CD4-positive, alpha-beta T cell treated with Interferon alpha-2 for 1 hour (primary cell): ENCODE measurements at regions not wholly inside any gene's neighbourhood (a gene's known extent, or its start where the extent isn't known, plus 50 kb on each side); places are given as distances from the start of the nearest gene placed in this dataset.
A peak's percentile ranks its signal among the peaks of the same experiment; 100 is the strongest.
"Not testable (repeated sequence)": the region's sequence is repeated elsewhere in the genome, so short reads cannot be mapped to it uniquely, and the experiment has no call there.

Source experiments
- DNase-seq, 2 donors: peaks; one replicate each; pipeline ENCODE4 v3.0.0-alpha.2; 2020 to 2022

GRCh38 chr4:153079857-153080391 is 124.3 kb upstream of the TRIM2 start:
- DNase-seq = no peak

DNA sequence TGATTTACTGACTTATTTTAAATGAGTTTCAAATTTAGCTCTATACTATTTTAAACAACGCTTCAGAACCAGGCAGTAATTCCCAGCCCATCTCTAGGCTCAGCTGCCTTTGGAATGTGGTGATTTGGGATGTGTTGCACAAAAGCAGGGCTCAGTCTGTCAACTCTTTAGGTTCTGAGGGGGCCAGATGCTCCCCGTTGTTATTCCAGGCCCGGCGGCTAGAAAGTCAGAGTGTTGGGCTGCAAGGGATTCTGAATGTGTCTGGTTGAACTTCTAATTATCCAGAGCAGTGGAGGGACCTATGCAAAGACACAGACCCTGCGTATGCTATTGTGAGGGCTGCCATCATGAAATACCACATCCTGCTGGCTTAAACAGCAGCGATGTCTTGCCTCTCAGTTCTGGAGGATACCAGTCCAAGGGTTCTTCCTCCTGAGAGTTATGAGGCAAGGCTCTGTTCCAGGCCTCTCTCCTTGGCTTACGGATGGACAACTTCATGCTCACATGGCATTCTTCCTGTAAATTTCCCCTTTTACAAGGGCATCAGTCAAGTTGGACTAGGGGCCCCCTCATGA is 123.2 kb upstream of the TRIM2 start:
- no peak for DNase-seq

DNA sequence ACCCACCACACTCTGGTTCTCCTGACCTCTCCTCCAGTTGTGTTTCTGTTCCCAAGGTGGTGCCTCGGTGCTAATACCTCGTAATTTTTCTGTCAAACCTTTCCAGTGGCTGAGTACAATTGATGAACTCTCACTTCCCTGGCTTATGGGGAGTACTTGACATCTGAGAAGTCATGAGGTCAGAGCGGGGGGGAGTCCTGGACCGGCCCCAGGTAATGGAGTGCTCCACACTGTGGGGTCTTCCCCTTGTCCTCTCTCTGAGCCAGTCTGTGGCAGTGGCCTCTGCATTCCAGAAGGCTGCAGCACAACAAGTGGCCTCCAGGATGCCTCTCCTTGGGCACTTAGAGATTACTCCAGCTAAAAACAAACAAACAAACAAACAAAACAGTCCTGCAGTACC is 122.5 kb upstream of the TRIM2 start:
- no peak for DNase-seq

GRCh38 chr4:153082322-153083301 is 121.6 kb upstream of the TRIM2 start:
- peak; percentile 32 to 41 for DNase-seq

- DNase-seq = peak; percentile 48 to 66
These were observed 120.7 kb upstream of the TRIM2 start for GRCh38 chr4:153083447-153083947.

DNA sequence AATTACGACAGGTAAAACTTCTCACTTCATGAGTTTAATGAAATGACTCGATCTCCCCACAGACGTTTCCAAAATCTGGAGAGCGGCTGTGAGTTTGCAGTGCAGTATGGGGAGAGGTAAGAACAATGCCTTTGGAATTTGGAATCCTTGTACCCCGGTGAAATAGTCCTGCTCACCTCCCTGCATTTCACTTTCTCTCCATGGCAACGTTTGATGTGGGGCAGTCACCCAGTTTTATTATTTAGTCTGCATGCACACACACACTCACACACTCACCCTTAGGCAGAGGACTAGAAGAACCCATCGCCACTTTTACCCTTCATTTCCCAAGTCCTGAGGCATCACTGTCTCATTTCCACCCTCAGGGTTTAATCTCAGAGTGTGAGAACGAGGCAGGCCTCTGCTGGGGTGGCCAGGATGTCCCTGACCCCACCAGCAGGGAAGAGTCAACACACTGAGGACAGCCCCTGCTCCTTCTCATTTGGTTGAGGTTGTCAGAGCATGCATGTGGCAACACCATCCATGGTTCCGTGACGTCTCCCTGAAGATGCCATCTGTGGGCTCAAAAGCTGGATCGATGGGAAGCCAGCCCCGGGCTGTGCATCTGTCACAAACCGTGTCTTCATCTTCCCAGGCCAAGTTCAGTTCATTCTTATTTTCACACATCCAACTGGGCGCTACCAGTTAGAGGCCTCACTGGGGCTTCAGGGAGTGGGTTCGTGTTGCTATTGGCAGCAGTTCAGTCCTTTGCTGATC is 119.8 kb upstream of the TRIM2 start:
- no peak for DNase-seq

GRCh38 chr4:153084980-153085630 is 119.1 kb upstream of the TRIM2 start:
- peak; percentile 72 to 79 for DNase-seq

DNA sequence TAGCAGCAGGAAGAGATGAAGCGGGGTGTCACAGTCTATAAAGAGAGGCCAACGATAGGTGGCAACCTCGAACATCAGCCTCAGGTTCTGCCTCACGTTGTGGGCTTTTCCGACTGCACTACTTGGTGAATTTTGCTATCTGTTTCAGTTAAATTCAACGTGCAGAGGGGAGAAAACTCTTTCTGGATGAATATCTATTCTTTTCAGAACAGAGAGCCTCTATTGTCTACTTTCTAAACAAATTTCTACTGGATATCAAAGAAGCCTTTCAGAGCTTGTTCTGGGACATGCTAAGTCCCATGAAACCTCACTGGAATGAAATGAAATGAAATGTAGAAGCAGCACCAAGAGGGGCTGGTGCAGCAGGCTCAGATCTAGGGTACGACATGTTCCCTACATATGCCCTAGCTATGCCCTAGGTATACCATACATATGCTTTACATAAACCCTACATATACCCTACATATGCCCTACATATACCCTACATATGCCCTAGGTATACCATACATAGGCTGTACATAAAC is 116.5 kb upstream of the TRIM2 start:
- DNase-seq = no peak

DNA sequence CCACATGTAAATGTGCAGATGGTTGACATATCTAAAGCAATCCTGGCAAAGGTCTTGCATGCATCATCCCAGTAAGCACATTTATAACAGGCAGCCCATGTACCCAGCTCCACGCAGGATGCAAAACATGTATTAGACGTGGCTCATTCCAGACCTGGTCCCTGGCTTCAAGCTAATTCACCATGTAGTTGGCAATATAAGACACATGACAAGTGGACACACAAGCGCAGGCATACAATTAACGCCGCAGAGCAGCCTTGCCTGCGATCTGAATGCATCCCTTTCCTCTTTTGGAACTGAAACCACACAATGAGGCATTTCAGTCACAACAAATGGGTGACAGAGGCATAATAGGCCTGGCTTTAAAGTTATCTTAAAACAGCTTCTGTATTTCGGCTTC is 114.5 kb upstream of the TRIM2 start:
- no peak for DNase-seq

DNA sequence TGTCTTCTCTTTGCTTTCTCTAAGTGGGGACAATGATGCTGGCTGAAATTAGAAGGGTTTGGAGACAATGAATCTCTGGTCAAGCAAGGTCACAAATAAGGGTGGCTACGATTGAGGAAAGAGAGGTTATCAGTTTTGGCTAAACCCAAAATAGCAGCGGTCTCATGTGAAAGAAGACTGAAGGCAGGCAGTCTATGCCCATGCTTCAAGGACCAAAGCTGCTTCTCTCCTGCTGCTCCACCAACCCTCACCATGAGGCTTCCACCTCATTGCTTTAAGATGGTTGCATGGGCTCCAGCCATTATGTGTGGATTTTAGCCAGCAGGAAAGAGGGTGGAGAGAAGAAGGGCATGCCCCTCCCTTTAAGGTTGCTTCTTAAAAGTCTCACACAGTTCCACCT is 114.1 kb upstream of the TRIM2 start:
- no peak for DNase-seq

DNA sequence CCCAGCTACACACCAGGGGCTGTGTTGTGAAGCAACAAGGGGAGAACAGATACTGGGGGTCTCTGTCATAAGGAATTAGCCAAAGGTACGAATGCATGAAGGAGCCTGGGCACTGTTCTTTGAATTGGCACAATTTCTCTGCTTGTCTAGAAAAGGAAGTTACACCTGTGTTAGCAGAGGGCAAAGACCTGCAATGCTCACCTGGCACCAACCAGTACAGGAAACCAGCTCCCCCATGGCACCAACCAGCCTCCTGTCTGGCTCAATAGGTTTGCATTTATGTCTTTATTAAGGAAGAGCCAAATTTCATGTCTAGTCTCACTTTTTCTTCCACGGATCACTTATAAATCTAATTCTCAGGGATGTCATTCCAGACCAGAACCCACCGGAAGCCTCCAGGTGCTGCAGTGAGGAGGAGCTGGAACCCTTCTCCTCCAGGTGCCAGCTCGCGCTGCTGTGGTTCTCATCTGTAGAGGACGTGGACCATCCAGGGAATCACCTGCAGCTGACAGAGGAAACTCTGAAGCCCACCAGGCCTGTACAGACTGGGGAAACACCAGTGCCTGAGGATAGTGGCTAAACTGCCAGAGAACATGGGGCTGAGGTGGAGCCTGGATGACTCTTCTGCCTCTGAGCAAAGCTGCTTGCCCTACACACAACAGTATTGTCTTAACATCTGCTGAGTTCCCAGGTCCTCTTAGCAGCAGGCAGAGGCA is 113.4 kb upstream of the TRIM2 start:
- DNase-seq = no peak

DNA sequence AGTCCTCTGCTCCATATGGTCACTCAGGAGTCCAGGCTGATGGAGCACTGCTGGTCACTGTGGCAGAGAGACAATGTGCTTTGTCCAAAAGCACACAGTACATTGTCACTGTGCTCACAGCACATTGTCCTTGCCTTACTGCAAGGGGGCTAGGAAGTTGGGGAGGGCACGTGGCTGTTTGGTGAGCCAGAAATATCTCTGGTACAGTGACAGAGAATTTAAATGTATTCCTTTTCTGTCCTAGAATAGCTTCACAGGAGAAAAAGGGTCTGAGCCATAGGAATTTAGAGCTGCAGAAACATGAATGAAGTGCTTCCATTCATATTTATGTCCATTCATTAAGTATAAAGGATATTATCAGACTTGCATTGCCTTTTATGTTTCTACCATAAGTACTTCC is 110.8 kb upstream of the TRIM2 start:
- DNase-seq = no peak

- no peak for DNase-seq
These were observed 110.4 kb upstream of the TRIM2 start for GRCh38 chr4:153093802-153094201.

DNA sequence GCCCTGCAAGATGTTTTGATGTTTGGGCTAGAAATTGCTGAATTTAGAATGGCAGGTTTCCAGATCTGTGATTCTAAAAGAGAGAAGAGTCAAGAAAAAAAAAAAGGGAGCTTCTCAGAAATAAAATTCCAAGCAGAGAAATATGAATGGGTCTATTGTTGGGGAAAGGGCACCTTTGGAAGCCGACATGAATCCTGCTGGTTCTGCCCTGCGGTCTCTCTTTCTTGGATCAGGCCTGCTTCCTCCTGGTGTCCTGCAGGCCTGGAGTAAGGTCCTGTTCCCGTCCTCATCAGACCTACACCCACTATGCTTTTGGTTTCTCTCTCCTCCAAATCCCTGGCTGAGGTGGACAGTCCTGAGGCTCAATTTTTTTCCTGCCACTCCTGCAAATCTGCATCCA is 109.8 kb upstream of the TRIM2 start:
- no peak for DNase-seq

DNA sequence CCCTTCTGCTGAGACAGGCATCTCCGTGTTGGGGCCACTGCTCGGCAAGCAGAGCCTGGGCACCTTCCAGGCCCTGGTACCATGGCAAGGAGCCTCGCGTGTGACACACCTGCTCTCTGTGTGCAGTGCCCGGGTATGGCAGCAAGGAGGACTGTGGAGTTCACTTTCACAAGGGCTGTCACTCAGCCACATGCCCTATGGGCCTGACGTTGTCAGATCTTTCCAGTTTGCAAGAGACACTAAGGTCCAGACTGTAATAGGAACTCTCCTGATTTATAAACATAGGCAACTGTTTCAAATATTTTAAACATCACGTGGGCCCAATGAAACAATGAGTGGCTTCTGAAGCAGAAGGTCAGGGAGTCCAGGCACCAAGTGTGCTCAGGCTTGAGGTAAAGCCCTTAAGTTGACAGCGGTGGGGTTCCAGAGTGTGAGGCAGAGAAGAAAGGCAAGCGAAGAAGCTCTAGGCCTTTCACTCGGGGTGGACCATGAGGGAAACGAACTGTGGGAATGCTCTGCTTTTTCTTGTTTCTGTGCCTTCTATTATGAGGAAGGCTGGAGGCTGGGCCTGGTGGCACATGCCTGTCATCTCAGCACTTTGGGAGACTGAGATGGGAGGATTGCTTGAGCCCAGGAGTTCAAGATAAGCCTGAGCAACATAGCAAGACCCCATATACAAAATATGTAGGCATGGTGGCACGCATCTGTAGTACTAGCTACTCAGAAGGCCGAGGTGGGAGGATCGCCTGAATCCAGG is 108.6 kb upstream of the TRIM2 start:
- DNase-seq = no peak

DNA sequence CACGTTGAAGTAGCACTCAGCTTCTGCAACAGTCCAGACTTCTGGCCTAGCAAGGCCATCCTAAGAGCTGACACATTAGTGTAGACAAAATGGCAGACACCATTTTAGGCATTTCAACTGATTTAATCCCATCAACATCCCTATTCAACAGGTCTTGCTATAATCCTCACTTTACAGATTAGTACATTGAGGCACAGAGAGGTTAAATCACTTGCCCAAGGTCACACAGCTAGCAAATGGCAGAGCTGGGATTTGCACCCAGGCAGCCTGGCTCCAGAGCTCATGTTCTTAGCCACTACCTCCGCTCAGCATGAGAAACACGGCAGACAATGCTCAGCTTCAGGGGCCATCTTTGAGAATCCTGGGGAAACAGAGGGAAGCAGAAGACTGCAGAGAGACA is 107.9 kb upstream of the TRIM2 start:
- DNase-seq = no peak

DNA sequence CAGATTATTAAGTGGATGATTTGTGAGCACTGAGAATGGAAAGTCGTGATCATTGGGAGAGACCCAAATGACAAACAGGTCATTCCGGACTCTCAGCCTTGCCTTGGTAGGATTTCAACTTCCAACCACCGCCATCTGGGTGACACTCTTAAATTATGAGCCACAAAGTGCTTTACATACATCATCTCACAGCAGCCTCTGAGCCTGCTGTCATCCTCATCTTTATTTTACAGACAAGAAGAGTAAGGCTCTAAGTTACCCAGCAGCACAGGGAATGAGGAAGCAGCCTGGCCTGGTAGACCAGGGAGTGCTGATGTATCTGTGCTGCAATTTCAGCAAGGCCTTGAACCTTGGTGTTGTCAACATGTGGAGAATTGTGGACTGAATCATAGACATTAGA is 105.8 kb upstream of the TRIM2 start:
- DNase-seq = no peak

DNA sequence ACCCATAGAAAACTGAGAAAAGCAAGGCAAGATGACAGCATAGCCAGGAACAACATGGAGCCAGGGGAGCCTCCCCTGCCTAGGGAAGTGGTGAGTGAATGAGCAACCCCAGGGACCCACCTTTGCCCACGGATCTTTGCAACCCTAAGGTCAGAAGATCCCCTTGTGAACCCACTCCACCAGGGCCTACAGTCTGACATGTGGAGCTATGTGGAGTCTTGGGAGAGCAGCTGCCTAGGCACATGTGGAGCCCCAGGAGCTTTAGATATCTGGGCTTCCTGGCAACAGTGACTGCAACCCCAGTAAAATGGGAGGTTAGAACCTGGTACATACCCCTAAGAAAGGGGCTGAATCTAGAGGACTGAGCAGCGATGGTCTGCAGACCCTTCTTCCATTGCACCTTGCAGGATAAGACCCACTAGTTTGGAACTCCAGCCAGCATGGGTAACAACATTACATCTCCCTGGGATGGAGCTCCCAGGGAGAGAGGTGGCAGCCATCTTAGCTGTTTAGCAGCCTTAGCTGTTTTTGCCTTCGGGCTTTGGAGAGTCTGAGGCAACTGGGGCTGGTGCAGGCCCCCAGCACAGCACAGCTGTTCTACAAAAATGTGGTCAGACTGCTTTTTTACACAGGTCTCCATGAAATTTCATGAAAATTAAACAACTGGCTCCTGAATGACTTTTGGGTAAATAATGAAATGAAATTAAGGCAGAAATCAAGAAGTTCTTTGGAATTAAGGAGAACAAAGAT is 104.7 kb upstream of the TRIM2 start:
- no peak for DNase-seq

DNA sequence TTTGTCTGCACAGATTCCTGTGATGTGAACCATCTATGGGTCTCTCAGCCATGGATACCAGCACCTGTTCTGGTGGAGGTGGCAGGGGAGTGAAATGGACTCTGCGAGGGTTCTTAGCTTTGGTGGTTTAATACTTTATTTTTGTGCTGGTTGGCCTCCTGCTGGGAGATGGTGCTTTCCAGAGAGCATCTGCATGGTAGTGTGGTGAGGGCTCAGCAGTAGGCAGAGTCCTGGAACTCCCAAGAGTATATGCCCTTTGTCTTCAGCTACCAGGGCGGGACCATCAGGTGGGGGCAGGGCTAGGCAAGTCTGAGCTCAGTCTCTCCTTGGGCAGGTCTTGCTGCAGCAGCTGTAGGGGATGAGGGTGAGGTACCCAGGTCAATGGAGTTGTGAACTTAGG is 97.5 kb upstream of the TRIM2 start:
- not testable (repeated sequence) for DNase-seq

DNA sequence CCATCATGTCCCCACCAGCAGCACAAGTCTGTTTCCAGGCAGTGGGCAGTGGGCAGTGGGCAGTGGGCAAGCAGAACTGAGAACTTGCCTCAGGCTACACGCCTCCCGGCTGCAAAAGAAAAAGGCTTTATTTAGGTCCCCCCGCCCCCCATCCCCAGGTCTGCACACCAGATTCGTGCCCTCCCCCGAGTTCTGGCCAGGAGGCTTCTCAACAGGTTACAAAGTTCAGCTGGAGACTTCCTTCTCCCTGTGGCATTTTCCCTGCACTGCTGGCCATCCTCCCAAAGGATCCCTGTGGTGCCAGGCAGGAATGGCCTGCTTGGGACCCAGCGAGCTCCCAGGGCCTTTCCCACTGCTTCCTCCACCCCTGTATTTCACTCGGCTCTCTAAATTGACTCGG is 97.0 kb upstream of the TRIM2 start:
- DNase-seq = no peak
